Upper lobe of left lung (tissue), 6 donors: ENCODE measurements at regions not wholly inside any gene's neighbourhood (a gene's known extent, or its start where the extent isn't known, plus 50 kb on each side); places are given as distances from the start of the nearest gene placed in this dataset.
"Not testable (repeated sequence)": the region's sequence is repeated elsewhere in the genome, so short reads cannot be mapped to it uniquely, and the experiment has no call there.

Experiments used
- ATAC-seq, 2 donors: fragments of 200-7000 bp; cut with Tn5 transposase; one replicate each; pipeline ENCODE4 v1.9.1; 2022; ENCODE audit warnings: mild to moderate bottlenecking in 2 of 2, moderate library complexity in 2 of 2; ENCODE audit not compliant: low FRiP score in 2 of 2
- DNase-seq, 2 donors: peaks; one replicate each; pipeline ENCODE4 v3.0.0-alpha.2; 2019 to 2020
- H3K27ac ChIP-seq, 4 donors: fragments of 200-600 bp; sonication (generic); one replicate each; pipeline ENCODE4 v1.5.1; 2016 to 2019
- H3K27me3 ChIP-seq, 4 donors: fragments of 200-600 bp; sonication (generic); one replicate each; pipeline ENCODE4 v1.5.1; 2017 to 2019
- H3K36me3 ChIP-seq, 4 donors: fragments of 200-600 bp; sonication (generic); one replicate each; pipeline ENCODE4 v1.5.1; 2016 to 2019
- H3K4me1 ChIP-seq, 4 donors: fragments of 200-600 bp; sonication (generic); one replicate each; pipeline ENCODE4 v1.5.1; 2018 to 2019
- H3K4me3 ChIP-seq, 4 donors: fragments of 200-600 bp; sonication (generic); one replicate each; pipeline ENCODE4 v1.5.1; 2017 to 2019; ENCODE audit warnings: mild to moderate bottlenecking in 2 of 4, moderate library complexity in 1 of 4
- H3K9me3 ChIP-seq, 4 donors: fragments of 200-600 bp; sonication (generic); one replicate each; pipeline ENCODE4 v1.5.1; 2018 to 2019
- EP300 ChIP-seq, 4 donors: sonication (generic); formaldehyde crosslinking; IDR thresholded peaks; one replicate each; pipeline ENCODE4 v1.5.1; 2017; ENCODE audit warnings: antibody characterized with exemption in 4 of 4, control low read depth in 2 of 4
- POLR2A ChIP-seq, 4 donors: fragments of 450-650 bp; IDR thresholded peaks; one replicate each; pipeline ENCODE4 v1.5.1; 2016 to 2017; ENCODE audit warnings: antibody characterized with exemption in 4 of 4, mild to moderate bottlenecking in 2 of 4
- POLR2AphosphoS5 ChIP-seq, 2 donors: sonication (generic); formaldehyde crosslinking; IDR thresholded peaks; one replicate each; pipeline ENCODE4 v1.5.1; 2017; ENCODE audit warnings: antibody characterized with exemption in 2 of 2
- WGBS, 2 donors: methylation state at CpG; one replicate each; pipeline ENCODE4 v1.1.5; 2017 to 2018; 5-methylcytosine and 5-hydroxymethylcytosine counted together
- TF ChIP-seq, protein P1 (sequence below), 6 experiments: fragments of 450-650 bp in 4 of 6; fragments of 200-600 bp in 2 of 6; sonication (generic) in 2 of 6; IDR thresholded peaks; one replicate each; pipeline ENCODE4 v1.5.1; 2016 to 2019; ENCODE audit warnings: antibody characterized with exemption in 6 of 6
- donor health status: DM: no; HTN: no; CAD: no; lungs with moderate emphysema.
- donor health status: DM: no; HTN: yes; CAD: no; lungs with severe emphysema.

DNA sequence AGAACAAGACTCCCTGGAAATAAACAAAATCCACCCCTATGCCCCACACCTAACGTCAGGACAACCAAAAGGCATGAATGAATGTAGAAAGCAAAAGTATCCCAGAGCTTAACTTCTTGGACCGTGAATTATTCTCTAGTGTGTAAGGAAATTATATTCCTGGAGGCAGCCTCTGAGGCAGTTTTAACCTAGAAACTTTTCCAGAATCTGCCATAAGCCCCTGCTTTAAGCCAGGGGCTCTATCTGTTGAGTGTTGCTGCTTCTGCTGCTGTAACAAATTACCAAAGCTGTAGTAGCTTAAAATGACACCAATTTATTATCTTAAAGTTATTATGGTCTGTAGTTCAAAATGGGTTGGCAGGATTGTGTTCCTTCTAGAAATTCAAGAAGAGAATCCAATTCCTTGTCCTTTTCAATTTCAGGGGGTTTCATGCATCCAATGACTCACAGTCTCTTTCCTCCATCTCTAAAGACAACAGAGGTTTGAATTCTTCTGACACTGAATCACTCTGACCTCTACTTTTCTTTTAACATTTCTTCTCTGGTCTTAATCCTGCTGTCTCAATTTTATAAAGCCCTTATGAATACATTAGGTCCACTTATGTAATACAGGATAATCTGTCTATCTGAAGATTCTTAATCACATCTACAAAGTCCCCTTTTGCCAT lies 242.7 kb downstream of the ATXN7L3B start:
- no peak for DNase-seq
- TF ChIP-seq POLR2AphosphoS5 (IDR thresholded peaks at IDR 0.05), result no peak
- TF ChIP-seq EP300 (IDR thresholded peaks at IDR 0.05), result no peak
- TF ChIP-seq, protein P1, sequence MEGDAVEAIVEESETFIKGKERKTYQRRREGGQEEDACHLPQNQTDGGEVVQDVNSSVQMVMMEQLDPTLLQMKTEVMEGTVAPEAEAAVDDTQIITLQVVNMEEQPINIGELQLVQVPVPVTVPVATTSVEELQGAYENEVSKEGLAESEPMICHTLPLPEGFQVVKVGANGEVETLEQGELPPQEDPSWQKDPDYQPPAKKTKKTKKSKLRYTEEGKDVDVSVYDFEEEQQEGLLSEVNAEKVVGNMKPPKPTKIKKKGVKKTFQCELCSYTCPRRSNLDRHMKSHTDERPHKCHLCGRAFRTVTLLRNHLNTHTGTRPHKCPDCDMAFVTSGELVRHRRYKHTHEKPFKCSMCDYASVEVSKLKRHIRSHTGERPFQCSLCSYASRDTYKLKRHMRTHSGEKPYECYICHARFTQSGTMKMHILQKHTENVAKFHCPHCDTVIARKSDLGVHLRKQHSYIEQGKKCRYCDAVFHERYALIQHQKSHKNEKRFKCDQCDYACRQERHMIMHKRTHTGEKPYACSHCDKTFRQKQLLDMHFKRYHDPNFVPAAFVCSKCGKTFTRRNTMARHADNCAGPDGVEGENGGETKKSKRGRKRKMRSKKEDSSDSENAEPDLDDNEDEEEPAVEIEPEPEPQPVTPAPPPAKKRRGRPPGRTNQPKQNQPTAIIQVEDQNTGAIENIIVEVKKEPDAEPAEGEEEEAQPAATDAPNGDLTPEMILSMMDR (IDR thresholded peaks at IDR 0.05), result no peak
- no peak for TF ChIP-seq POLR2A (IDR thresholded peaks at IDR 0.05)
- Histone ChIP-seq H3K36me3 (no peaks in the 10 kb centered on the region), H3K4me3 (no peak overlapping the region), H3K9me3 (no peaks in the 10 kb centered on the region), H3K27me3 (no peaks in the 10 kb centered on the region), H3K27ac (no peak overlapping the region), H3K4me1 (no peaks in the 10 kb centered on the region)
- ATAC-seq, result no peak
- 80 to 84% methylated on average over 2 of the region's 2 CpGs for WGBS, 2 donors

DNA sequence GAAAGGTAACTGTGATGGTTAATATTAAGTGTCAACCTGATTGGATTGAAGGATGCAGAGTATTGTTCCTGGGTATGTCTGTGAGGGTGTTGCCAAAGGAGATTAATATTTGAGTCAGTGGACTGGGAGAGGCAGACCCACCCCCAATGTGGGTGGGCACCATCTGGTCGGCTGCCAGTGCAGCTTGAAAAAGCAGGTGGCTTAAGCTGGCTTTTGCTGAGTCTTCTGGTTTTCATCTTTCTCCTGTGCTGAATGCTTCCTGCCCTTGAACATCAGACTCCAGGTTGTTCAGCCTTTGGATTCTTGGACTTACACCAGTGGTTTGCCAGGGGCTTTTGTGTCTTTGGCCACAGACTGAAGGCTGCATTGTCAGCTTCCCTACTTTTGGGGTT lies 243.2 kb downstream of the ATXN7L3B start:
- H3K27me3 ChIP-seq, ATAC-seq, H3K27ac ChIP-seq, DNase-seq, H3K4me1 ChIP-seq, H3K9me3 ChIP-seq, H3K36me3 ChIP-seq, H3K4me3 ChIP-seq: not testable (repeated sequence)
- WGBS, 2 donors, result 25 to 45% methylated on average over 1 of the region's 1 CpG

DNA sequence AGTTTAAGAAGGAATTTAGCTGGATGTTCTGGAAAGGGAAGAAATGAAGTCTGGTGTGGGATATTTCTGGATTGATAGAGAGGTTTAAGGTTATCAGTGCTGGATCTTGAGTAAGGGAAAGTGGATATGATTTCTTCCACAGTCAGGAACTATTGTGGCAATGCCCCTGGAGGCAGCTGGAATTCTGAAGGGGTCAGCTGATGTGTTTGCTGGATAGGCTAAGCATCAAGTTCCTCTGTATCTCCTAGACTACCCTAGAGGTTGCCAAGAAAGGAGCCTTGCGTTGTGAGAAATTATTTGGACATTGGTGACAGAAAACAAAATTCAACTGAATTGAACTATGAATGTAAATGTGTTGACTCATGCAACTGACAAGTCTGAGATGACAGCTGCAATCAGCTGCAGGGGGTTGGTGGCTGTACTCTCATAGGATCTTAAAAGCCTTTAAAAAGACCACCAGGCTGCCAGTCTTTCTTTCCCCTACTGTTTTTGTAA lies 244.4 kb downstream of the ATXN7L3B start:
- no peak overlapping the region for H3K4me3 ChIP-seq
- no peak overlapping the region for H3K27ac ChIP-seq
- no peaks in the 10 kb centered on the region for H3K9me3 ChIP-seq
- H3K4me1 ChIP-seq, result no peaks in the 10 kb centered on the region
- DNase-seq (no peak), ATAC-seq (no peak)
- TF ChIP-seq POLR2AphosphoS5 (IDR thresholded peaks at IDR 0.05) (no peak), EP300 (IDR thresholded peaks at IDR 0.05) (no peak), POLR2A (IDR thresholded peaks at IDR 0.05) (no peak)
- TF ChIP-seq, protein P1 (IDR thresholded peaks at IDR 0.05), result no peak
- 63 to 73% methylated on average over 1 of the region's 1 CpG for WGBS, 2 donors
- no peaks in the 10 kb centered on the region for H3K36me3 ChIP-seq
- no peaks in the 10 kb centered on the region for H3K27me3 ChIP-seq

DNA sequence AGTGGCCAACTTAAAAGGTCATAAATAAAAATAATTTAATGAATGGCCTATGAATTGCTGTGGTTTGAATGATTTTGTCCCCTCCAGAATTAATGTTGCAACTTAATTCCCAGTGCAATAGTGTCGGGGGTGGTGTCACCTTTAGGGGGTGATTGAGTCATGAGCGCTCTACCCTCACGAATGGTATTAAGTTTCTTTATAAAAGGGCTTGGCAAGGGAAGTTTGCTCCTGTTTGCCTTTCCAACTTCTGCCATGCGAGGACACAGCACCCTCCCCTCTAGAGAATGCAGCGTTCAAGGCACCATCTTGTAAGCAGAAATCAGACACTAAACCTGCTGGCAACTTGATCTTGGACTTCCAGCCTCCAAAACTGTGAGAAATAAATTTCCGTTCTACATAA lies 253.3 kb downstream of the ATXN7L3B start:
- Histone ChIP-seq H3K27ac (no peak overlapping the region), H3K9me3 (no peaks in the 10 kb centered on the region), H3K36me3 (no peaks in the 10 kb centered on the region), H3K27me3 (no peaks in the 10 kb centered on the region), H3K4me3 (no peak overlapping the region), H3K4me1 (no peaks in the 10 kb centered on the region)
- ATAC-seq (no peak), DNase-seq (no peak)
- no peak for TF ChIP-seq POLR2AphosphoS5 (IDR thresholded peaks at IDR 0.05)
- 86 to 89% methylated on average over 6 of the region's 6 CpGs for WGBS, 2 donors

DNA sequence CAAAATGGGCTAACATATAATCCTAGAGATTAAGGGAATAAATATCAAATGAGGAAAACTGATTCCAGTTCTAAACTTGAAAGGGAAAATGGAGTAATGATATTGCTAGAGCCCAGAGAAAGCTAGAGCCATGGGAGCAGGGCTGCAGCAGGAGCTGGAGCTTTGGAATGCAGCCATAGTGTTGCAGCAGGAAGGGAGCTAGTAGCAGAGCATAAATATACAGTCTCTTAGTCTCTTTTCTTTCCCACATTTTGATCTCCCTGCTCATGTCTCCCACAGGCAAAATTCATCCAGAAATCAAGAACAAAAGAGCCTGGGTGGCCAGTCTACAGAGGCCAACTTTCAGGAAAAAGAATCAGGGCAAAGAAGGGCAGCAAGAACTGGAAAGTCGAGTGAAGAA lies 253.7 kb downstream of the ATXN7L3B start:
- H3K4me3 ChIP-seq, result no peak overlapping the region
- H3K4me1 ChIP-seq, result no peaks in the 10 kb centered on the region
- ATAC-seq (no peak), DNase-seq (no peak)
- TF ChIP-seq POLR2AphosphoS5 (IDR thresholded peaks at IDR 0.05), result no peak
- TF ChIP-seq EP300 (IDR thresholded peaks at IDR 0.05), result no peak
- TF ChIP-seq POLR2A (IDR thresholded peaks at IDR 0.05), result no peak
- TF ChIP-seq, protein P1 (IDR thresholded peaks at IDR 0.05), result no peak
- no peaks in the 10 kb centered on the region for H3K9me3 ChIP-seq
- no peak overlapping the region for H3K27ac ChIP-seq
- H3K36me3 ChIP-seq, result no peaks in the 10 kb centered on the region
- no peaks in the 10 kb centered on the region for H3K27me3 ChIP-seq
- WGBS, 2 donors, result 41 to 54% methylated on average over 1 of the region's 1 CpG

DNA sequence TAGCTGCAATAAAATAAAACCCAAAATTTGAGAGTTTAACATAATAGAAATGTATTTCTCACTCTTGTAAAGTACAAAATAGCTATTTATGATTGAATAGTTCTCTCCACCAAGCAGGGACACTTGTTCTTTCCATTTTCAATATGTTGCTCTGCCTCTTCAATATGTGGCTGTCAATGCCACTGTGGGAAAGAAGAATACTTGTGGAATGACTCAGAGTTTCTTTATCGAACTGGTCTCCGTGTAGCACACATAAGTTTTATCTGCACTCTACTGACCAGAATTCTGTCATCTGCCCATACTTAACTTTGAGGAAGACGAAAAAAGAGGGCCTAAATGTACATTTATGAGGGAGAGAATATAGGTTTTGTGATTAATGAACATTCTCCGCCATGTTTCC lies 256.9 kb downstream of the ATXN7L3B start:
- TF ChIP-seq, protein P1 (IDR thresholded peaks at IDR 0.05), result no peak
- TF ChIP-seq POLR2AphosphoS5 (IDR thresholded peaks at IDR 0.05) (no peak), POLR2A (IDR thresholded peaks at IDR 0.05) (no peak), EP300 (IDR thresholded peaks at IDR 0.05) (no peak)
- Histone ChIP-seq H3K4me3 (no peak overlapping the region), H3K9me3 (no peaks in the 10 kb centered on the region), H3K27ac (no peak overlapping the region), H3K27me3 (no peaks in the 10 kb centered on the region), H3K4me1 (no peaks in the 10 kb centered on the region), H3K36me3 (no peaks in the 10 kb centered on the region)
- WGBS, 2 donors, result 79 to 86% methylated on average over 4 of the region's 4 CpGs
- no peak for ATAC-seq
- DNase-seq, result no peak
